ENCODE measurements at regions not wholly inside any gene's neighbourhood (a gene's known extent, or its start where the extent isn't known, plus 50 kb on each side); places are given as distances from the start of the nearest gene placed in this dataset.

DNA sequence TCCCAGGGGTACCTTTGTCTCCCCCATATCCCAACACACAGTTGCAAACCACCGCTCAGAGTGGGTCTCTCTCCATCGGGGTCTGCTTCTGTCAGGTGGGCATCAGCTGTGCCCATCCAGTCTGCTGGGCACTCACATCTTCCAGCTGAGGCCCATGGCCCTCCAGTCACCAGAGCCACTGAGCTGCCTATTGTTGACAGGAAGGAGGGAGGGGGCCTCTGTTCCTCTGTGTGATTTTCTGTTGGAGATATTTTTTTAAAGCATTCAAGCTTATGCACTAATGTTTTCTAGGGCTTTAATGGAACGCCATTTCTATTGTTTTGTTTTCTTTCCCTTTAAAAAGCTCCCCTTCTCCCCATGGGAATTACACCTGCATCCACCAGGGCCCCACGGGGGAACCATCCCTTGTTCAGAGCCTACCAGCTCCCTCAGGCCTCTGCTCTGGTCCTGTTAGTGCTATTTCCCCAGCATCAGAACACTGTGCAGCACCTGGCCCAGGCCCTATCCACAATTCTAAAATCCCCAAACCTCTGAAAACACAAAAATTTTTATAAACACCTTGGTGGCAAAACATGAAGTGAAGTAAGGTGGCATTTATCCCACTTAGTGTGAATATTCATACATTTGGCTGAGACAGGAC, 326.2 kb downstream of the CD83 start:
- TF ChIP-seq POLR2A (IDR thresholded peaks at IDR 0.05) (no peak), EP300 (IDR thresholded peaks at IDR 0.05) (no peak)
- TF ChIP-seq, protein P1, sequence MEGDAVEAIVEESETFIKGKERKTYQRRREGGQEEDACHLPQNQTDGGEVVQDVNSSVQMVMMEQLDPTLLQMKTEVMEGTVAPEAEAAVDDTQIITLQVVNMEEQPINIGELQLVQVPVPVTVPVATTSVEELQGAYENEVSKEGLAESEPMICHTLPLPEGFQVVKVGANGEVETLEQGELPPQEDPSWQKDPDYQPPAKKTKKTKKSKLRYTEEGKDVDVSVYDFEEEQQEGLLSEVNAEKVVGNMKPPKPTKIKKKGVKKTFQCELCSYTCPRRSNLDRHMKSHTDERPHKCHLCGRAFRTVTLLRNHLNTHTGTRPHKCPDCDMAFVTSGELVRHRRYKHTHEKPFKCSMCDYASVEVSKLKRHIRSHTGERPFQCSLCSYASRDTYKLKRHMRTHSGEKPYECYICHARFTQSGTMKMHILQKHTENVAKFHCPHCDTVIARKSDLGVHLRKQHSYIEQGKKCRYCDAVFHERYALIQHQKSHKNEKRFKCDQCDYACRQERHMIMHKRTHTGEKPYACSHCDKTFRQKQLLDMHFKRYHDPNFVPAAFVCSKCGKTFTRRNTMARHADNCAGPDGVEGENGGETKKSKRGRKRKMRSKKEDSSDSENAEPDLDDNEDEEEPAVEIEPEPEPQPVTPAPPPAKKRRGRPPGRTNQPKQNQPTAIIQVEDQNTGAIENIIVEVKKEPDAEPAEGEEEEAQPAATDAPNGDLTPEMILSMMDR (IDR thresholded peaks at IDR 0.05), result no peak
- Histone ChIP-seq H3K4me3 (no peak overlapping the region), H3K36me3 (no peaks in the 10 kb centered on the region), H3K9me3 (no peaks in the 10 kb centered on the region), H3K27me3 (no peaks in the 10 kb centered on the region), H3K27ac (no peak overlapping the region), H3K4me1 (ENCODE audit: insufficient read depth) (peaks cover 7% of the 10 kb centered on the region)
- no peak for DNase-seq
- intact Hi-C loops (cut with DNase I), result no loop called here
- 92 to 95% (median 94%) methylated on average over 4 of the region's 4 CpGs for WGBS, 3 donors

DNA sequence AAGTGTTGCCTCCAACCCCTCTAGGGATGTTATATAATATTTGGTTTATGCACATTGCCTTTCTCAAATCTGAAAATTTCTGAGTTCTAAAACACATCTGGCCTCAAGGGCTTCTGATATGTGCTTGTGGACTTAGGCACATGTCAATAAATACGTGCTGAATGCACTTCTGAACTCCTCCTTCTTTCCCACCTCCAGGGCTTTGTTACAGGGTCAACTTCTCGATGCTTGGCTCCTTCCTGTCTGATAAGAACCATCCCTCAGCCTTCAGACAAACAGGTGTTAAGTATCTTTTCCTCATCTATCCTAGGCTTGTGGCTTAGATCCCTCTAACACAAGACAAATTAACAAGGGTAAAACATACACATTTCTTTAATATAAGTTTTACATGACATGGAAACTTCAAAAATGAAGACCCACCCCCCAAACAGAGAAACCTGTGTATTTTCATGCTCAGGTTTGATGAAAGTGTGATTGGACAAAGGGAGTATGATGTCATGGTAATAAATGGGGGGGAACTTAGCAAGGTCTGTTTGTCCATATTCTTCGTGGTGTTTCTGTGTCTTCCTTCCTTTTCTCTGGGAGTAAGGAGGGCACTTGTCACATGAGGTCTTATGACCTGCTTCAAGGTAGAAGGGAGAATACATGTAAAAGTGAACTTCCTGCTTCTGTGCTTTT, 326.9 kb downstream of the CD83 start:
- 68 to 84% (median 72%) methylated on average over 3 of the region's 3 CpGs for WGBS, 3 donors
- TF ChIP-seq EP300 (IDR thresholded peaks at IDR 0.05), result no peak
- no peak for TF ChIP-seq POLR2A (IDR thresholded peaks at IDR 0.05)
- TF ChIP-seq, protein P1 (IDR thresholded peaks at IDR 0.05), result no peak

DNA sequence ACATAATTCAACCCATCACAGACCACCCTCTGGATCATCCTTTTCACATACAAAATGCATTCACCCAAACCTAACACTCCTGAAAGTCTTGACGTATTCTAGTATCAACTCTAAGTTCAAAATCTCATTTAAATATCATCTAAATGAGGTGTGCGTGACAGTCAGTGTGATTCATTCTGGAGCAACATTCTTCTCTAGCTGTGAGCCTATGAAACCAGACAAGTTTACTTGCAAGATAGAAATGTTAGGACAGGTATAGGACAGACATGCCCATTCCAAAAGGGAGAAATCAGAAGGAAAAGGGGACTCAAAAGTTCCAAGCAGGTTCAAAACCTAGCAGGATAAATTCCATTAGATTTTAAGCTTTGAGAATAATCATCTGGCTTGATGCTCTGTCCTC, 329.7 kb downstream of the CD83 start:
- H3K27me3 ChIP-seq, result no peaks in the 10 kb centered on the region
- H3K36me3 ChIP-seq, result no peaks in the 10 kb centered on the region
- no peaks in the 10 kb centered on the region for H3K9me3 ChIP-seq
- H3K27ac ChIP-seq, result no peak overlapping the region
- intact Hi-C loops (cut with DNase I), result no loop called here
- DNase-seq, result no peak
- WGBS, 3 donors, result 91 to 100% (median 98%) methylated on average over 2 of the region's 2 CpGs
- H3K4me1 ChIP-seq (ENCODE audit: insufficient read depth), result peaks cover 6% of the 10 kb centered on the region
- TF ChIP-seq POLR2A (IDR thresholded peaks at IDR 0.05) (no peak), EP300 (IDR thresholded peaks at IDR 0.05) (no peak)
- TF ChIP-seq, protein P1 (IDR thresholded peaks at IDR 0.05), result no peak
- H3K4me3 ChIP-seq, result no peak overlapping the region

More for the DNA sequence above, 326.9 kb downstream of the CD83 start:
- DNase-seq, result no peak
- no peak overlapping the region for H3K4me3 ChIP-seq
- no peaks in the 10 kb centered on the region for H3K36me3 ChIP-seq
- no peak overlapping the region for H3K27ac ChIP-seq
- H3K27me3 ChIP-seq, result no peaks in the 10 kb centered on the region
- intact Hi-C loops (cut with DNase I), result no loop called here
- H3K4me1 ChIP-seq (ENCODE audit: insufficient read depth), result peaks cover 10% of the 10 kb centered on the region
- H3K9me3 ChIP-seq, result no peaks in the 10 kb centered on the region

DNA sequence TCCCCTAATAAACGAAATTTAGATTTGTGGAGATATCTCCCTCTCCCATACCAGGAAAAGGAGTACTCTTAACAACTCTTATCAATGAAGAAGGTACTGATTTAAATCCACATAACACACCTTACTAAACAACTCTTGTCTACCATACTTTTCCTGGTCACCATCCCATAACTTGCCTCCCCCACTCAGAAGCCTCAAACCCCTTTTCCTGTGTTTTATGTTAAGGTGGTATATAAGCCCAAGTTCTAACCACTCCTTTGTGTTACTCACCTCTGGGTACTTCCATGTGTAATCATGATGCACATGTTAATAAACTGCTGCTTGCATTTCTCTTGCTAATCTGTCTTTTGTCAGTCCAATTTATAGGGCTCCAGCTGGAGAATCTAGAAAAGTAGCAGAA, 330.7 kb downstream of the CD83 start:
- DNase-seq, result no peak
- H3K9me3 ChIP-seq, result no peaks in the 10 kb centered on the region
- H3K4me3 ChIP-seq, result no peak overlapping the region
- H3K36me3 ChIP-seq, result no peaks in the 10 kb centered on the region
- no peaks in the 10 kb centered on the region for H3K27me3 ChIP-seq
- H3K27ac ChIP-seq, result no peak overlapping the region
- intact Hi-C loops (cut with DNase I), result no loop called here
- TF ChIP-seq, protein P1 (IDR thresholded peaks at IDR 0.05), result no peak
- TF ChIP-seq POLR2A (IDR thresholded peaks at IDR 0.05) (no peak), EP300 (IDR thresholded peaks at IDR 0.05) (no peak)
- 86 to 90% (median 88%) methylated on average over 1 of the region's 1 CpG for WGBS, 3 donors
- peaks cover 6% of the 10 kb centered on the region for H3K4me1 ChIP-seq (ENCODE audit: insufficient read depth)
